ENCODE measurements at regions not wholly inside any gene's neighbourhood (a gene's known extent, or its start where the extent isn't known, plus 50 kb on each side); places are given as distances from the start of the nearest gene placed in this dataset.

DNA sequence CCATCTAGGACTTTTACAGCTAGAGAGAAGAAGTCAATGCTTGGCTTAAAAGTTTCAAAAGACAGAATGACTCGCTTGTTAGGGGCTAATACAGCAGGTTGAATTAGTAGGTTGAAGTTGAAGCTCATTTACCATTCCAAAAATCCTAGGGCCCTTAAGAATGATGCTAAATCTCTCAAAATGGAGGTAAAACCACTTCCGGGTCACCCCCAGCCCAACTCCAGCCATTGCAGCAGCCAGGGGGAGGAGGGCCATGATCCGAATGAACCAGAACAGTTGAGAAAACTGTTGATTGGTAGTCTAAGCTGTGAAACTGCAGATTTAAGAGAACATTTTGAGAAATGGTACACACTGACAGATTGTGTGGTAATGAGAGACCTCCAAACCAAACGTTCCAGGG is 245.4 kb downstream of the HNRNPD start:
- Histone ChIP-seq H3K27me3 (no peaks in the 10 kb centered on the region), H3K4me1 (ENCODE audit: low read depth) (no peaks in the 10 kb centered on the region), H3K4me3 (no peak overlapping the region), H3K36me3 (no peaks in the 10 kb centered on the region), H3K27ac (no peak overlapping the region), H3K9me3 (ENCODE audit: low read depth) (no peaks in the 10 kb centered on the region)
- no peak for DNase-seq (ENCODE audit: low read depth in 1 of 2, low spot score in 1 of 2)
- no peak for TF ChIP-seq CTCF (IDR thresholded peaks at IDR 0.05; ENCODE audit: low read depth, low read length)

- no peak for TF ChIP-seq CTCF (IDR thresholded peaks at IDR 0.05; ENCODE audit: low read depth, low read length)
- H3K9me3 ChIP-seq (ENCODE audit: low read depth) = no peaks in the 10 kb centered on the region
- DNase-seq (ENCODE audit: low read depth in 1 of 2, low spot score in 1 of 2) = no peak
- no peaks in the 10 kb centered on the region for H3K27me3 ChIP-seq
- H3K27ac ChIP-seq = no peak overlapping the region
- H3K36me3 ChIP-seq = no peaks in the 10 kb centered on the region
- H3K4me1 ChIP-seq (ENCODE audit: low read depth) = no peaks in the 10 kb centered on the region
- no peak overlapping the region for H3K4me3 ChIP-seq
These were observed 247.2 kb downstream of the HNRNPD start for GRCh38 chr4:82126512-82127040.

GRCh38 chr4:82125787-82126297 is 247.9 kb downstream of the HNRNPD start:
- Histone ChIP-seq H3K36me3 (no peaks in the 10 kb centered on the region), H3K27ac (no peak overlapping the region), H3K4me1 (ENCODE audit: low read depth) (no peaks in the 10 kb centered on the region), H3K4me3 (no peak overlapping the region), H3K27me3 (no peaks in the 10 kb centered on the region), H3K9me3 (ENCODE audit: low read depth) (no peaks in the 10 kb centered on the region)
- no peak for TF ChIP-seq CTCF (IDR thresholded peaks at IDR 0.05; ENCODE audit: low read depth, low read length)
- no peak for DNase-seq (ENCODE audit: low read depth in 1 of 2, low spot score in 1 of 2)

GRCh38 chr4:82124932-82125786 is 248.6 kb downstream of the HNRNPD start:
- no peaks in the 10 kb centered on the region for H3K36me3 ChIP-seq
- H3K9me3 ChIP-seq (ENCODE audit: low read depth) = no peaks in the 10 kb centered on the region
- H3K27me3 ChIP-seq = no peaks in the 10 kb centered on the region
- H3K4me3 ChIP-seq = no peak overlapping the region
- no peaks in the 10 kb centered on the region for H3K4me1 ChIP-seq (ENCODE audit: low read depth)
- TF ChIP-seq CTCF (IDR thresholded peaks at IDR 0.05; ENCODE audit: low read depth, low read length) = no peak
- no peak overlapping the region for H3K27ac ChIP-seq
- DNase-seq (ENCODE audit: low read depth in 1 of 2, low spot score in 1 of 2) = no peak

DNA sequence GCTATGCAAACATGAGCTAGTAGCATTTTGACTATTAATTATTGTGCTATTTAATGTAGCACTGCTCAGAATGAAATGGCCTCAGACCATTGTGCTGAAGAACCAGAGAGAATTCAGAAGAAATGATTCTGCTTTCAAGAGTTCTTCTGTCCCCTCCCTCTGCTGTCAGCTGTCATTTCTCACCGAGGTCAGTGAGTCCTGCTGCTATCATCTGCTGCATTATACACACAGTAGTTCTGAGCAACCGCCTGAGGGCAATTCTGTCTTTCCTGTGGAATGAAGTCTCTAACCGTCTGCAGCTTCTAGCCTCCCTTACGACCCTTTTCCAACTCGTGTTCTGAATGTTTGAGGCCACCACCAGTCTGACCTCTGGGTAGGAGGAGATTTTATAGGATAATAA is 249.4 kb downstream of the HNRNPD start:
- DNase-seq (ENCODE audit: low read depth in 1 of 2, low spot score in 1 of 2) = no peak
- Histone ChIP-seq H3K4me1 (ENCODE audit: low read depth) (no peaks in the 10 kb centered on the region), H3K27ac (no peak overlapping the region), H3K9me3 (ENCODE audit: low read depth) (no peaks in the 10 kb centered on the region), H3K36me3 (no peaks in the 10 kb centered on the region), H3K27me3 (no peaks in the 10 kb centered on the region), H3K4me3 (no peak overlapping the region)
- no peak for TF ChIP-seq CTCF (IDR thresholded peaks at IDR 0.05; ENCODE audit: low read depth, low read length)

Data from cardiac muscle cell (in vitro differentiated cells and primary cell).